Right atrium auricular region (tissue), 2 donors: ENCODE measurements at regions not wholly inside any gene's neighbourhood (a gene's known extent, or its start where the extent isn't known, plus 50 kb on each side); places are given as distances from the start of the nearest gene placed in this dataset.

Experiments
- DNase-seq: peaks from one replicate; pipeline ENCODE4 v3.0.0-alpha.2; 2019; ENCODE audit warnings: low spot score
- H3K27ac ChIP-seq, 2 donors: fragments of 200-600 bp; sonication (generic); 1 replicate in 1 of 2; 2 replicates in 1 of 2; pipeline ENCODE4 v1.5.1; 2016 to 2019
- H3K27me3 ChIP-seq, 2 donors: fragments of 200-600 bp; sonication (generic); one replicate each; pipeline versions ENCODE4 v1.5.1 to v1.6.0; 2017 to 2019
- H3K36me3 ChIP-seq: fragments of 200-600 bp; sonication (generic); one replicate; pipeline ENCODE4 v1.5.1; 2016
- H3K4me1 ChIP-seq, 2 donors: fragments of 200-600 bp; sonication (generic); one replicate each; pipeline versions ENCODE4 v1.5.1 to v1.6.0; 2017 to 2019
- H3K4me3 ChIP-seq, 2 donors: fragments of 200-600 bp; sonication (generic); 1 replicate in 1 of 2; 2 replicates in 1 of 2; pipeline ENCODE4 v1.5.1; 2017 to 2019; ENCODE audit warnings: mild to moderate bottlenecking in 1 of 2, moderate library complexity in 1 of 2
- H3K9me3 ChIP-seq, 2 donors: fragments of 200-600 bp; sonication (generic); one replicate each; pipeline ENCODE4 v1.5.1; 2019
- TF ChIP-seq, protein P1 (sequence below), 2 donors: fragments of 200-600 bp; sonication (generic); IDR thresholded peaks; one replicate each; pipeline ENCODE4 v1.5.1; 2019; ENCODE audit warnings: antibody characterized with exemption in 2 of 2

DNA sequence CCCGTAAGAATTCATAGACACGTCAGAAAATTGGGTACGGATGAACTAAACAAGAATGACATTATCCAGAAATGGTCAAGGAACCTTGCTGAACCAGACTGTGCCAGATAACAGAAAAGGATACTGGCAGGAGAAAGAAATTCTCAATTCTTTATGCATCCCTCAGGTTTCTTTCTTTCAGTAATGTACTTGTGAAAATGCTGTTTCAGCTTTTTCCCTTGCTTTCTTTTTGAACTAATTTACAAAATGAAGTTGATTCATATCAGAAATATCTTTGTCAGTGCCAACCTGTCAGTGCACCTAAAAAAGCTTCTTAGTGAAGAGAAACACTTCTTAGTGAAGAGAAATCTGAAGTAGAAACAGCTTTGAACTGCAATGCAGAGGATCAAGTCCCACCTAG lies 643.6 kb upstream of the RORB start:
- no peak overlapping the region for H3K27ac ChIP-seq
- H3K27me3 ChIP-seq, result no peaks in the 10 kb centered on the region
- H3K4me3 ChIP-seq, result no peak overlapping the region
- TF ChIP-seq, protein P1, sequence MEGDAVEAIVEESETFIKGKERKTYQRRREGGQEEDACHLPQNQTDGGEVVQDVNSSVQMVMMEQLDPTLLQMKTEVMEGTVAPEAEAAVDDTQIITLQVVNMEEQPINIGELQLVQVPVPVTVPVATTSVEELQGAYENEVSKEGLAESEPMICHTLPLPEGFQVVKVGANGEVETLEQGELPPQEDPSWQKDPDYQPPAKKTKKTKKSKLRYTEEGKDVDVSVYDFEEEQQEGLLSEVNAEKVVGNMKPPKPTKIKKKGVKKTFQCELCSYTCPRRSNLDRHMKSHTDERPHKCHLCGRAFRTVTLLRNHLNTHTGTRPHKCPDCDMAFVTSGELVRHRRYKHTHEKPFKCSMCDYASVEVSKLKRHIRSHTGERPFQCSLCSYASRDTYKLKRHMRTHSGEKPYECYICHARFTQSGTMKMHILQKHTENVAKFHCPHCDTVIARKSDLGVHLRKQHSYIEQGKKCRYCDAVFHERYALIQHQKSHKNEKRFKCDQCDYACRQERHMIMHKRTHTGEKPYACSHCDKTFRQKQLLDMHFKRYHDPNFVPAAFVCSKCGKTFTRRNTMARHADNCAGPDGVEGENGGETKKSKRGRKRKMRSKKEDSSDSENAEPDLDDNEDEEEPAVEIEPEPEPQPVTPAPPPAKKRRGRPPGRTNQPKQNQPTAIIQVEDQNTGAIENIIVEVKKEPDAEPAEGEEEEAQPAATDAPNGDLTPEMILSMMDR (IDR thresholded peaks at IDR 0.05), result no peak
- no peaks in the 10 kb centered on the region for H3K9me3 ChIP-seq
- no peaks in the 10 kb centered on the region for H3K4me1 ChIP-seq
- H3K36me3 ChIP-seq, result no peaks in the 10 kb centered on the region
- DNase-seq, result no peak

DNA sequence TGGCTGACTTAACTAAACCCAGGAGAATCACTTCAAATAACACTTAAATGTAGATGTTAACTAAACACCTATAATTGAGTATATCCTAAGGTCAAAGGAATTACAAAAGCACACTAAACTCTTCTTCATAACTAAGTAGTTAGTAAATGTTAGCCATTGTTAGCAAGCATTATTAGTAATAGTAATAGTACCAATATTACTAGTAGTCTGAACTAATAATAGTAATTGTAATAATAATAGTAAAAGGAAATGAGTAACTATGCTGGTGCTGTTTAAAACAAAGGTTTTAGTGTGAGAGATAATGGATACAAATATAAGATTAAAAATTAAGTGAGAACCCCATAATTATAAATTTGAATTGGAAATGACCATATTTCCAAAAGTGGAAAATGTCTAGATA lies 641.9 kb upstream of the RORB start:
- DNase-seq, result no peak
- Histone ChIP-seq H3K4me1 (no peaks in the 10 kb centered on the region), H3K4me3 (no peak overlapping the region), H3K27ac (no peak overlapping the region), H3K9me3 (no peaks in the 10 kb centered on the region), H3K27me3 (no peaks in the 10 kb centered on the region), H3K36me3 (no peaks in the 10 kb centered on the region)
- TF ChIP-seq, protein P1 (IDR thresholded peaks at IDR 0.05), result no peak

- no peak for DNase-seq
- Histone ChIP-seq H3K36me3 (no peaks in the 10 kb centered on the region), H3K4me3 (no peak overlapping the region), H3K9me3 (no peaks in the 10 kb centered on the region), H3K4me1 (no peaks in the 10 kb centered on the region), H3K27ac (no peak overlapping the region), H3K27me3 (no peaks in the 10 kb centered on the region)
- TF ChIP-seq, protein P1 (IDR thresholded peaks at IDR 0.05), result no peak
Observed at GRCh38 chr9:73863924-73864323, 633.2 kb upstream of the RORB start.

DNA sequence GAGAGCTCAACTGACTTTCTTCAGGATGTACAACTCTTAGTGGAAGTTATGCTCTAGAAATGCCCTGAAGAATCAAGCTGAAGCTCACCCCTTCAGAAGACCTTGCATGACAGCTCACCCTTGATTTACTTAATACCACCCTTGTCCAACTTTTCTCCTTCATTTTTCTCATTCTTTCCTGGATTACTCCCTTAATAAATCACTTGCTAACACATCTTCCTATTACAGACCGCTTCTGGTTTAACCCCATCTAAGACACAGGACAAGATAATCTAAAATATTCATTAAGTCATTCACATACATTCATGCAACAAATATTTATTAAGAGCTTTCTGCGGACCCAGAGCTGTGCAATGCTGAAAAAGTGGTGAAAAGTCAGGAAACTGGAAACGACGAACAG lies 630.7 kb upstream of the RORB start:
- Histone ChIP-seq H3K27ac (no peak overlapping the region), H3K9me3 (no peaks in the 10 kb centered on the region), H3K4me3 (no peak overlapping the region), H3K36me3 (no peaks in the 10 kb centered on the region), H3K27me3 (no peaks in the 10 kb centered on the region), H3K4me1 (no peaks in the 10 kb centered on the region)
- DNase-seq, result no peak
- TF ChIP-seq, protein P1 (IDR thresholded peaks at IDR 0.05), result no peak

- TF ChIP-seq, protein P1 (IDR thresholded peaks at IDR 0.05), result no peak
Observed at GRCh38 chr9:73869264-73869663, 627.9 kb upstream of the RORB start.

DNA sequence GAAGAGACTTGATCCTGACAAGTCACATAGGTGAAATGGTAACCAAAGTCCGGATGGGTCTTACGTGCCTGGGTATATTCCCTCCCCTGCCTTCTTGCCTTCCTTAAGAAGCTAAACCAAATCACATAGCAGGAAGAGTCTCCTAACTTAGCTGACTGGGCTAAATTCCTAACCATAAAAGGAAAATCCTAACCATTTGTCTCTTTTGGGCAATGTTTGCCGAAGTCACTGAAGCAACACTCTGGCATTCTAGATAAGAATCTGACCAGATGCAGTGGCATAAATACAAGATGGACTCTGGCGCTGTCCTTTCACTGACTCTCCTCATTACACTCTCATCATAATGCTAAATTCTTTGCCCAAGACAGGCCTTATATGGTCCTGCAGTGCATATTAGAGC lies 625.5 kb upstream of the RORB start:
- no peaks in the 10 kb centered on the region for H3K27me3 ChIP-seq
- H3K27ac ChIP-seq, result no peak overlapping the region
- H3K9me3 ChIP-seq, result no peaks in the 10 kb centered on the region
- H3K36me3 ChIP-seq, result no peaks in the 10 kb centered on the region
- no peaks in the 10 kb centered on the region for H3K4me1 ChIP-seq
- DNase-seq, result no peak
- H3K4me3 ChIP-seq, result no peak overlapping the region
- TF ChIP-seq, protein P1 (IDR thresholded peaks at IDR 0.05), result no peak

More at GRCh38 chr9:73869264-73869663, 627.9 kb upstream of the RORB start:
- Histone ChIP-seq H3K27me3 (no peaks in the 10 kb centered on the region), H3K9me3 (no peaks in the 10 kb centered on the region), H3K4me1 (no peaks in the 10 kb centered on the region), H3K27ac (no peak overlapping the region), H3K36me3 (no peaks in the 10 kb centered on the region), H3K4me3 (no peak overlapping the region)
- DNase-seq, result no peak
